HG02759 (cell line): ENCODE measurements at regions not wholly inside any gene's neighbourhood (a gene's known extent, or its start where the extent isn't known, plus 50 kb on each side); places are given as distances from the start of the nearest gene placed in this dataset.

Source experiments
- ATAC-seq: cut with Tn5 transposase; IDR thresholded peaks from one replicate; pipeline ENCODE4 v1.9.1; 2021; ENCODE audit warnings: mild to moderate bottlenecking, moderate library complexity; ENCODE audit not compliant: unreplicated experiment

DNA sequence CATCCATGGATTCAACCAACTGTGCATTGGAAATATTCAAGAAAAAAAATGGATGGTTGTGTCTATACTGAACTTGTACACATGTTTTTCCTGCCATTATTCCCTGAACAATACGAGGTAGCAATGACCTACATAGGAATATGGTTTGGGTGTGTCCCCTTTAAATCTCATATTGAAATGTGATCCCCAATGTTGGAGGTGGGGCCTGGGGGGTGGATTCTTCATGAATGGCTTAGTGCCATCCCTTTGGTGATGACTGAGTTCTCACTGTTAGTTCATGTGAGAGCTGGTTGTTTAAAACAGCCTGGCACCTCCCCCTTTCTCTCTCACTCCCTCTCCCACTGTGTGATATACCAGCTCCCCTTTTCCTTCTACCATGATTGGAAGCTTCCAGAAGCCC, 139.8 kb upstream of the BACH2 start:
- no peak for ATAC-seq

- ATAC-seq = no peak
Measured at GRCh38 chr6:90435207-90435899, 138.7 kb upstream of the BACH2 start.

DNA sequence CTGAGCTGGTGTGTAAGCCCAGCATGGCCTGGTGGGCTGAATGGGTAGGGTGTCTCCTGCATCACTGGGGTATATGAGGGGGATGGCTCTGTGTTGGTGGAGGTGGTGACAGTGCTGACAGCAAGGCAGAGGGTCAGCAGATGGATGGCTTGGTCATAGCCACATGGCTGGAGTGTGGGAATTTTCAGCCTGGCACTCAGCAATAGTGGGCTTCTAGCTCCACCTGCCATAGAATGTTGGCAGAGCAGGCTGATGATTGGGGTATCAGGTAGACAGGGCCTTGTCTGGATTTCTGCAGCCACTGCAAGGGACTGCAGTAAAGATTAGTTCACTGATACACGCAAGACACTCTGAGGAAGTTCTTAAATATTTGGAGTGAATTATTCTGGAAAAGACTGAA, 137.5 kb upstream of the BACH2 start:
- ATAC-seq = no peak

DNA sequence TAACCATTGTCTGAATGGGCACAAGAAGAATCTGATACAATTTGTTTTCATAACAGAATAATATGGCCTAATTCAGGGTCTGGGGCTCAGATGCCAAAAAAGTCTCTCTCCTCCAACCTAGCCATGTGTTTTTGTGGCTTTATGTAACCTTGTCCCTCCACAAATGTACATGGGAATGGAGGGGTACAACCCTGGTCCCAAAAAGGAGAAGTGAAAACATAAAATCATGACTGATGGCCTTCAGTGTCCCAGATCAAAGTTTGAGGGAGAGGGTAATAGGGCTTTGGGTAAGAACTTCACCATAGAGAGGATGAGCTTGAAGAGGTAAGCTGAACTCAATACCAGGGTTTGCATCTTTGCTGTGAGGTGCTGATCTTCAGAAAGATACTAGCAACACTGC, 136.3 kb upstream of the BACH2 start:
- no peak for ATAC-seq

DNA sequence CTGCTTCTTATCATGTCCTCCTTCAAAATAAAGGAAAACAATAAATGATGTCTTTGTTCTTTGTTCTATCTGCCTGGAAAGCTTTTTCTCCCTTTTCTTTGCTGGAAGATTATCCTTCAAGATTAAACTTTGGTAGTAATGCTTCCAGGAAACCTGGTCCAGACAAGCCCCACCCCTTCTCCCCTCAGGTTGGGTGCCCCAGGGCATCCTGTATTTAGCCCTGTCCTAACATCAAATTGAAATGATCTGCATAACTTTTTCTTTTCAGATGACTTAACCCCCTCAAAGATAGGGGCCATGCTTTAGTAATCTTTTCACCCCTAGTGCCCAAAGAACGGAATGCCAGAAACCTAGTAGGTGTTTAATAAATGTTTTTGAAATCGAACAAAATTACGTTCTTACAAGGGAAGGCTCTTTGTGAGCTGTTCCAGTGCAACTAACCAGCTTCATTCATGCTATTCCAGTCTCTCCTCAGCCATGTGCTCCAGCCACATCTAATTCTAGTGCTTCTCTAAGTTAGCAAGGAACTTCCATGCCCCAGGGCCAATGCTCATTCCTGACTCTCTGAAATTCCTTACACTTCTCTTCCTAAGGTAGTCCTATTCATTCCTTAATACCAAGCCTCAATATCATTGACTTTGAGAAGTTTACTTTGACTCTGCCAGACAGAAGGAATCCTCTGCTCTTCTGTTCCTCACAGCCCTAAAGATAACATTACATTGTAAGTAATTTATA, 135.6 kb upstream of the BACH2 start:
- no peak for ATAC-seq

GRCh38 chr6:90431576-90431975, 134.9 kb upstream of the BACH2 start:
- ATAC-seq = no peak

DNA sequence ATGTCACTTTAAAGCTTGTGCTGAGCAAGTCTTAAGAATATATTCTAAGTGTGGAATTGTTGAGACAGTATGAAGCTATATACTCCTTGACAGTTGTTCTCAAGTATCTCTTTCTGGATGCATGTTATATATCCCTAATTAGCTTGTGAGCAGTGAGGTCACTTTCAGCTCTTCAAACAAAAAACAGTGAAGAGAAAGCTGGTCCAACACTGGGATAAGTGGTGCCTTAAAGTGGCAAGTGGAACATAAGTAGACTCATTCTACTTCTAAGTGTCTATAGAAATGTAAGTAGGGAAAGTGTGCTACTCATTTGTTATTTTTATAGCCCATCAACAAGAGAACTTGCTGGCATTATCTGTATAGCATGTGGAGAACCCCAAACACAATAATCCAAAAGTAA, 133.1 kb upstream of the BACH2 start:
- no peak for ATAC-seq

GRCh38 chr6:90428514-90428913, 131.9 kb upstream of the BACH2 start:
- no peak for ATAC-seq

DNA sequence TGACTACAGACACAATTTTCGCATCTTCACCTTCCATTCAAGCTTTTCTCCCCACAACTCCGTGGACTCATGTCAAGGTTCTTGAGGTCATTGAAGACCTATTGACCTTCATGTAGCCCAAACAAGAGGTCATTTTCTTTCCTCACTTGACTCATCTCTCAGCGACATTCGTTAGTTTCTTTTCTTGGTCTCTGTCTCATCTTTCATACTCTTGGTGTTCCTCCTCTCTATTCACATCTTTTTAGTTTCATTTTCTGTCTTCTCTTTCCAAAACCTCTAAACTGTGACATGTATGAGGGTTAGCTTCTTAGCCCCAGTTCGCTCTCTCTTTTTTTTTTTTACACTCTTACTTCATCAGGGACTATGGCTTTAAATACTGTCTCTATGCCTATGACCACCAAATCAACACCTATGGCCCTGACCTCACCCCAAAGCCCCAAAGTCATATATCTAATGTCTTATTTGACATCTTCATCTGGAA, 128.6 kb upstream of the BACH2 start:
- peak; percentile 98 for ATAC-seq

GRCh38 chr6:90424580-90424979, 127.9 kb upstream of the BACH2 start:
- no peak for ATAC-seq

DNA sequence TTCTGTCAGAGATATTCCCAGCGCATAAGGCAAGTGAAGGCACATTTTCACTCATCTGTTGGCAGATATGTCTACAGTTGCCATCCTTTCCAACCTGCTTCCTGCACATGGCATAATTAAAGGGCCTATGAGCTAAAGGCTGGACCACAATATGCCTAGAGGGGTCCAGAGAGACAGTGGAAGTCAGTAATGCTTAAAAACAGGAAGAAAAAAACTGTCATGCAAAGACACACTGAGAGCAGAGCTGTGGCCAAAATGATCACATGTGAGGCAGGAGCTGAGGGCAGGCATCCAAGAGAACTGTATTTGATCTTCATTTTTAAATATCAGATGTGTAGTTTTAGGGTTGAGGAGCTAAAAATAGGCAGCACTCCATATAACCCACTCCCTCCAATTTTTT, 125.0 kb upstream of the BACH2 start:
- ATAC-seq = no peak

- no peak for ATAC-seq
Measured at GRCh38 chr6:90420500-90420899, 123.9 kb upstream of the BACH2 start.

DNA sequence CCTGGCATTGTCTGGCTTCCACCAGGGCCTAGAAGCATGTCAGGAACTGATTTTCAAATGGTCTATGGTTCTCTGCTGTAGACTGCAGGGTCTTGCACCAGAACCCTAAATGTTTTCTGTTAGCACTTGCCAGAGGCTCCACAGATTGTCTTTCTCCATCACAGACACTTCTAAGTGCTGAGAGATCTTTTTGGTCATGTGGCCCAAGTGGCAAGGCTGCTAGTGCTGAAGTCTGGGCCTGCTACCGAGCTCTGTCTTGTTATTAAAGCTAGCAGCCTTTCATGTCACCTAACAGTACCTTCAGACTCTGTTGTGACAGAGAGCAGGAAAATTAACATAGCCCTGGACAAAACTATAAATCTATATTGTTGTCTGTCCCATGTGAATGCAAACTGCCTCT, 120.7 kb upstream of the BACH2 start:
- ATAC-seq = no peak

- no peak for ATAC-seq
Measured at GRCh38 chr6:90416322-90416721, 119.7 kb upstream of the BACH2 start.

DNA sequence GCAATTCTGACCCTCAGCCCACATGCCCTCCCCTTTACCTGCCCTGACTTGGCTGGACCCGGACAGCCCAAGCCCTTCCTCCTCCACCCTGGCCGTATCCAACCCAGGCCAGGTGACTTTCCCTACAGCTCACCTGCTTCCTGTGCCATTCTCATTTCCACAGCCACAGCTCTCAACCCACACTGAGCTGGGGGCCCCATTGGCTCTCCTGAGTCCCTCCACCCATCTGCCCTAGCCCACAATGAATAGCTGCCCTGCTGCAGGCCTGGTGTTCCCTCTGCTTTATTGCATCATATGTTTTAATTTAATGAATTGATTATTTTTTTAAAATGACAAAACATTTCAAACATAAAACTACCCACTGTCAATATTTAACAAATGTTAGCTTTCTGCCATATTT, 118.5 kb upstream of the BACH2 start:
- no peak for ATAC-seq

DNA sequence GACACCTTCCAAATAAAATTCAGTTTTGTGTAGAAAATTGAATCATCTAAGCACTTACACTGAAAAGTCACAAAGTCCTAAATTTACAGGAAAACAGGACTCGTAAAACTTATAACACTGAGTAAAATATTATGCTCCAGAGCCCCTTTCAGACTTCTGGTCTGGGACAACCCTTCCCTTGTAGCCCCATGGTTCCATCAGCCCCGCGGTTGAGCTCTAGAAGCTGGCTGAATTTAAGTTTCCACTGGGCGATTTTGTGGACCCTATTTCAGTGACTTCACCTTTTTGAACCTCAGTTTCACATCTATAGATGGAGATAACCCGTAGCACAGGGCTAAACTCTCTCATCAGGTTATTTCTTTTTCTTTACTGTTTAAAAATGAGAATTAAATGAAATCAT, 117.7 kb upstream of the BACH2 start:
- ATAC-seq = no peak

DNA sequence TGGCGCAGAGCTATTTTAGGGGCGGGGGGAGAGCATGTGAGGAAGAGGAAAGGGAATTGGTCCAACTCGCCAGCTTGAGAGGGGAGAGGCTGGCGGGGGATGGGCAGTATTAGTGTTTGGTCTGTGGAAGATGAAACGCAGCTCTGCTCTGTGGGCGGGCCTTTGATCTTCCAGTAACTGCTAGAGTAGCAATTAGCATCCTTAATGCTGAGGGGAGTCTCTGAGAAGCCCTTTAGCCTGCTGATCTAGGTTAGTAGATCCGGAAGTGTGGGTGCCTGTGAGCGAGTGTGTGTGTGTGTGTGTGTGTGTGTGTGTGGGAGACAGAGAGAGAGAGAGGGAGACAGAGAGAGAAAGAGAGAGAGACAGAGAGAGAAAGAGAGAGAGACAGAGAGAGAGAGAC, 117.2 kb upstream of the BACH2 start:
- no peak for ATAC-seq

- ATAC-seq = no peak
Measured at GRCh38 chr6:90413396-90413795, 116.8 kb upstream of the BACH2 start.

GRCh38 chr6:90412538-90413369, 116.1 kb upstream of the BACH2 start:
- no peak for ATAC-seq

- peak; percentile 94 for ATAC-seq
Measured at GRCh38 chr6:90411292-90411781, 114.7 kb upstream of the BACH2 start.

DNA sequence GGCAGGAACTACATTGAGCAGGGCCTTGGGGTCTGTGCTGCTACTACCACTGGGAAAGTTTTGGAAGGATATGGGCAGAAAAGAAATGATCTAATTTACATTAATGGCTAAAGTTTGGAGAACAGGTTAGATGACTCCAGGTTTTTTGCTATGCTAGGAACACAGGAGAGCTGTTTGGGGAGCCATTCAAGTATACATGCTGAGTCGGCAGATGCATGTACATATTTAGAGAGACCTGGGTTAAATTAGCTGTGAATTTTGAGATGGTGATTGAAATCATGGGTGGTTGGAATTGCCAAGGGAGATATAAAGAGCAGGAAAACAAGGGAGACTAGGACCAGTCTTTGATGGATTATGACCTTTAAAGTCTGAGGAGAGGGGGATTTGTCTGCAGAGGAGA, 113.1 kb upstream of the BACH2 start:
- ATAC-seq = no peak

GRCh38 chr6:90406957-90407356, 110.3 kb upstream of the BACH2 start:
- no peak for ATAC-seq
